Right lobe of liver (tissue), 6 donors: ENCODE measurements at regions not wholly inside any gene's neighbourhood (a gene's known extent, or its start where the extent isn't known, plus 50 kb on each side); places are given as distances from the start of the nearest gene placed in this dataset.
A peak's percentile ranks its signal among the peaks of the same experiment; 100 is the strongest.

Experiments used
- ATAC-seq, 4 donors: fragments of 200-7000 bp; cut with Tn5 transposase; one replicate each; pipeline ENCODE4 v1.9.1; 2020; ENCODE audit warnings: mild to moderate bottlenecking in 4 of 4, moderate library complexity in 4 of 4
- DNase-seq, 3 donors: peaks; one replicate each; pipeline ENCODE4 v3.0.0-alpha.2; 2020
- H3K27ac ChIP-seq, 3 donors: fragments of 200-600 bp; one replicate each; pipeline ENCODE4 v1.8.0; 2022
- H3K27me3 ChIP-seq, 2 donors: fragments of 200-600 bp; one replicate each; pipeline ENCODE4 v1.8.0; 2022
- H3K36me3 ChIP-seq, 4 donors: fragments of 200-600 bp; sonication (generic) in 1 of 4; one replicate each; pipeline versions ENCODE4 v1.5.1 to v1.8.0; 2017 to 2022; ENCODE audit warnings: control low read depth in 1 of 4
- H3K4me1 ChIP-seq, 4 donors: fragments of 200-600 bp; sonication (generic) in 1 of 4; one replicate each; pipeline versions ENCODE4 v1.5.1 to v1.8.0; 2017 to 2022; ENCODE audit warnings: control low read depth in 1 of 4
- H3K4me3 ChIP-seq, 3 donors: fragments of 200-600 bp; one replicate each; pipeline ENCODE4 v1.8.0; 2022
- H3K9me3 ChIP-seq, 4 donors: fragments of 200-600 bp; sonication (generic) in 1 of 4; one replicate each; pipeline versions ENCODE4 v1.5.1 to v1.8.0; 2017 to 2022; ENCODE audit warnings: control low read depth in 1 of 4
- POLR2A ChIP-seq: fragments of 450-650 bp; IDR thresholded peaks from one replicate; pipeline ENCODE4 v1.6.1; 2017; ENCODE audit warnings: antibody characterized with exemption, mild to moderate bottlenecking
- whole genome bisulfite sequencing: methylation state at CpG from one replicate; pipeline ENCODE4 v1.1.6; 2018; ENCODE audit warnings: low coverage, low lambda C conversion rate; ENCODE audit not compliant: insufficient coverage; ENCODE audit errors: missing lambda C conversion rate; 5-methylcytosine and 5-hydroxymethylcytosine counted together
- intact Hi-C, 2 donors: fragments of 100-400 bp; cut with DNase I; formaldehyde crosslinking; loops; one replicate each; pipeline versions ENCODE4 v1.11.2 to v1.14.1; 2022
- small RNA-seq, 2 experiments: library from RNA; depleted of rRNA; stranded (forward); fragments of <200 nt; gene quantifications; one replicate each; pipeline ENCODE3, GENCODE V24; 2016
- TF ChIP-seq, protein P1 (sequence below), 4 donors: fragments of 200-600 bp in 3 of 4; fragments of 450-650 bp in 1 of 4; IDR thresholded peaks; one replicate each; pipeline versions ENCODE4 v1.5.1 to v1.8.0; 2016 to 2022; ENCODE audit warnings: antibody characterized with exemption in 4 of 4, mild to moderate bottlenecking in 2 of 4
- donor health status: DM: no; HTN: yes; CAD: no.
- donor health status: DM: no; HTN: no; CAD: no.
- donor health status: DM: no; HTN: no; CAD: no.
- donor health status: DM: no; HTN: yes; CAD: no.
- donor health status: DM: no; HTN: yes; CAD: no.

DNA sequence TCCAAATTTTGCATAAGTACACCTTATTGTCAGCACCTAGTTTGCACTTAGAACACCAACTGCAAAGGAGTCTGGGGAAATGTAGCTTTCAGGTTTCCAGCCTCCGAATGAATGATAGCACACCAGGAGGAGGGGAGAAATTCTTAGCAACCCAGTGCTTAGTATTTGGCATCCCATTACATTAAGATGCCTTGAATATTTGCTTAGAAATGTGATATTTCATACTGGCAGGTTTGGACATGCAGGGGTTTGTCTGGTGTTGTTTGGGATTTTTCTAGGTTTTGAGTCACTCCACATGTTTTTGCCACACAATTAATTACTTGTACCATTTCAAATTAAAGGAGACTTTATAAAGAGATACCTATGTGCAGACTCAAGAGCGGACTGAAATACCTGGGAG is 60.3 kb upstream of the CAMK2D start:
- no peaks in the 10 kb centered on the region for H3K27me3 ChIP-seq
- ATAC-seq, result no peak
- H3K9me3 ChIP-seq, result no peaks in the 10 kb centered on the region
- H3K4me3 ChIP-seq, result no peak overlapping the region
- TF ChIP-seq, protein P1, sequence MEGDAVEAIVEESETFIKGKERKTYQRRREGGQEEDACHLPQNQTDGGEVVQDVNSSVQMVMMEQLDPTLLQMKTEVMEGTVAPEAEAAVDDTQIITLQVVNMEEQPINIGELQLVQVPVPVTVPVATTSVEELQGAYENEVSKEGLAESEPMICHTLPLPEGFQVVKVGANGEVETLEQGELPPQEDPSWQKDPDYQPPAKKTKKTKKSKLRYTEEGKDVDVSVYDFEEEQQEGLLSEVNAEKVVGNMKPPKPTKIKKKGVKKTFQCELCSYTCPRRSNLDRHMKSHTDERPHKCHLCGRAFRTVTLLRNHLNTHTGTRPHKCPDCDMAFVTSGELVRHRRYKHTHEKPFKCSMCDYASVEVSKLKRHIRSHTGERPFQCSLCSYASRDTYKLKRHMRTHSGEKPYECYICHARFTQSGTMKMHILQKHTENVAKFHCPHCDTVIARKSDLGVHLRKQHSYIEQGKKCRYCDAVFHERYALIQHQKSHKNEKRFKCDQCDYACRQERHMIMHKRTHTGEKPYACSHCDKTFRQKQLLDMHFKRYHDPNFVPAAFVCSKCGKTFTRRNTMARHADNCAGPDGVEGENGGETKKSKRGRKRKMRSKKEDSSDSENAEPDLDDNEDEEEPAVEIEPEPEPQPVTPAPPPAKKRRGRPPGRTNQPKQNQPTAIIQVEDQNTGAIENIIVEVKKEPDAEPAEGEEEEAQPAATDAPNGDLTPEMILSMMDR (IDR thresholded peaks at IDR 0.05), result no peak
- no peak for TF ChIP-seq POLR2A
- DNase-seq, result no peak
- no peaks in the 10 kb centered on the region for H3K36me3 ChIP-seq
- H3K4me1 ChIP-seq, result no peaks in the 10 kb centered on the region
- H3K27ac ChIP-seq, result no peak overlapping the region
- 88% methylated on average over 2 of the region's 2 CpGs for WGBS
- intact Hi-C loops, result no loop called here

- Histone ChIP-seq H3K27me3 (no peaks in the 10 kb centered on the region), H3K27ac (no peak overlapping the region), H3K9me3 (no peaks in the 10 kb centered on the region), H3K4me3 (no peak overlapping the region), H3K4me1 (no peaks in the 10 kb centered on the region), H3K36me3 (no peaks in the 10 kb centered on the region)
- intact Hi-C loops, result no loop called here
- DNase-seq, result no peak
- WGBS, result 24% methylated on average over 3 of the region's 3 CpGs
- no peak for TF ChIP-seq POLR2A
- TF ChIP-seq, protein P1 (IDR thresholded peaks at IDR 0.05), result no peak
- ATAC-seq, result no peak
Observed at GRCh38 chr4:113820108-113820507, 58.6 kb upstream of the CAMK2D start.

DNA sequence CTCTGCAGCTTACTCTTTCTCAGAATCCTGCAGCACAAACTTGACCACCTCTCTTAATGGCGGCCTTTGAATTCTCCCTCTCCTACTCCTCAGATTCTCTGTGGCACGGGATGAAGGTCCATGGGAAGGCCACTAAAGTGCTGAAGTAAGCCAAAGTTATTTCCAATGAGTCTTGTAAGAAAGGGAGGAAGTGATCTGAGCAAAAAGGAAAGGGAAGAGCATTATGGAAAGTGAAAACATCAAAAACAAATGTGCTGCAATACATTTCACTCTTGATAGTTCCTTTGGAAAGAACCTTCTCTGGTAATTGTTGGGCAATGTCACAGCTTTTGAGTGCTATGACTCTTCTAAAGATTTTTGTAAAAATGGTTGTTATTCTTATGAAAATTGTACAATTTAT is 54.3 kb upstream of the CAMK2D start:
- H3K36me3 ChIP-seq, result no peaks in the 10 kb centered on the region
- ATAC-seq, result peak in 2 of 4 donors; percentile 17 to 25
- no peak overlapping the region for H3K4me3 ChIP-seq
- no peak overlapping the region for H3K27ac ChIP-seq
- no peaks in the 10 kb centered on the region for H3K9me3 ChIP-seq
- TF ChIP-seq, protein P1 (IDR thresholded peaks at IDR 0.05), result no peak
- no peak for TF ChIP-seq POLR2A
- intact Hi-C loops, result no loop called here
- H3K4me1 ChIP-seq, result no peaks in the 10 kb centered on the region
- DNase-seq, result no peak
- H3K27me3 ChIP-seq, result no peaks in the 10 kb centered on the region
- 67% methylated on average over 2 of the region's 2 CpGs for WGBS

DNA sequence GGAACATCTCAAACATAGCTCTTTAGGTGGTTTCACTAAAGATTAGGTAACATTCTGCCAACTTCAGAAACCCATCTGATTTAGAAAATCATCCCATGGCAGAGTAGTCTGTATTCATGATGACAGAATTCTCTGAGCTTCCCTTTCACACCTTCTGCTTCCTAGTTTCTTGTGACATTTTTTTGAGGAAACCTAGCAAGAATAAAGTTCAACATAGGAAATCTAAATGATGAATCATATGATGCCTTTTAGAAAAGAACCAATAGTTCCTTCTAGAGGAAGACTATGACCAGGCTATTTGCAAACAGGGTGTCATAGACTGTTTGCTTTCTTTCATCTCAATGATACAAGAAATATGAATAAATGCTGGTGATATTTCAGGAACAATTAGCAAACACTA is 49.8 kb upstream of the CAMK2D start:
- H3K27me3 ChIP-seq, result no peaks in the 10 kb centered on the region
- H3K36me3 ChIP-seq, result no peaks in the 10 kb centered on the region
- no peak overlapping the region for H3K27ac ChIP-seq
- TF ChIP-seq, protein P1 (IDR thresholded peaks at IDR 0.05), result no peak
- TF ChIP-seq POLR2A, result no peak
- no peaks in the 10 kb centered on the region for H3K4me1 ChIP-seq
- intact Hi-C loops, result no loop called here
- no peaks in the 10 kb centered on the region for H3K9me3 ChIP-seq
- DNase-seq (no peak), ATAC-seq (peak in 1 of 4 donors; percentile 32)
- H3K4me3 ChIP-seq, result no peak overlapping the region

Small RNAs in the stretch of these regions (small RNA-seq; reads per million reads assigned to genes)
- gene AC111193.1, result 0 reads per million in 2 experiments
